Skeletal muscle satellite cell (primary cell): ENCODE measurements at regions not wholly inside any gene's neighbourhood (a gene's known extent, or its start where the extent isn't known, plus 50 kb on each side); places are given as distances from the start of the nearest gene placed in this dataset.

Source experiments
- H3K27me3 ChIP-seq: 2 replicates; pipeline ENCODE4 v1.7.0; 2013; ENCODE audit warnings: low read length; ENCODE audit not compliant: control insufficient read depth, insufficient read depth
- H3K36me3 ChIP-seq: 2 replicates; pipeline ENCODE4 v1.7.0; 2013; ENCODE audit warnings: mild to moderate bottlenecking, control low read depth, low read length; ENCODE audit not compliant: insufficient read depth
- H3K4me1 ChIP-seq: 2 replicates; pipeline ENCODE4 v1.7.0; 2013; ENCODE audit warnings: low read length; ENCODE audit not compliant: control insufficient read depth, insufficient read depth
- H3K4me2 ChIP-seq: 2 replicates; pipeline ENCODE4 v1.7.0; 2013; ENCODE audit warnings: mild to moderate bottlenecking, low read length
- H3K4me3 ChIP-seq: 2 replicates; pipeline ENCODE4 v1.7.0; 2013; ENCODE audit warnings: low read length
- H3K9ac ChIP-seq: 2 replicates; pipeline ENCODE4 v1.7.0; 2013; ENCODE audit warnings: mild to moderate bottlenecking, low read depth, low read length, moderate library complexity
- H3K9me3 ChIP-seq: replicated peaks from 2 replicates; pipeline ENCODE4 v1.7.0; 2013; ENCODE audit warnings: mild to moderate bottlenecking, control low read depth, low read length

- Histone ChIP-seq H3K9me3 (no peaks in the 10 kb centered on the region), H3K4me2 (peak overlapping the region; percentile 28), H3K9ac (no peak overlapping the region), H3K4me3 (no peak overlapping the region), H3K4me1 (peaks cover 17% of the 10 kb centered on the region), H3K27me3 (no peaks in the 10 kb centered on the region), H3K36me3 (no peaks in the 10 kb centered on the region)
These were observed 1037.2 kb downstream of the ADGRL2 start for GRCh38 chr1:82837766-82838465.

GRCh38 chr1:82836973-82837680, 1036.4 kb downstream of the ADGRL2 start:
- Histone ChIP-seq H3K9me3 (no peaks in the 10 kb centered on the region), H3K9ac (no peak overlapping the region), H3K36me3 (no peaks in the 10 kb centered on the region), H3K4me1 (peaks cover 17% of the 10 kb centered on the region), H3K4me3 (no peak overlapping the region), H3K4me2 (no peak overlapping the region), H3K27me3 (no peaks in the 10 kb centered on the region)

GRCh38 chr1:82836213-82836972, 1035.7 kb downstream of the ADGRL2 start:
- Histone ChIP-seq H3K9ac (no peak overlapping the region), H3K36me3 (no peaks in the 10 kb centered on the region), H3K4me1 (peaks cover 17% of the 10 kb centered on the region), H3K9me3 (no peaks in the 10 kb centered on the region), H3K4me2 (no peak overlapping the region), H3K27me3 (no peaks in the 10 kb centered on the region), H3K4me3 (no peak overlapping the region)

GRCh38 chr1:82830690-82831380, 1030.1 kb downstream of the ADGRL2 start:
- H3K4me1 ChIP-seq = no peaks in the 10 kb centered on the region
- no peaks in the 10 kb centered on the region for H3K9me3 ChIP-seq
- no peaks in the 10 kb centered on the region for H3K27me3 ChIP-seq
- no peak overlapping the region for H3K4me3 ChIP-seq
- no peaks in the 10 kb centered on the region for H3K36me3 ChIP-seq
- no peak overlapping the region for H3K4me2 ChIP-seq
- H3K9ac ChIP-seq = no peak overlapping the region

- no peak overlapping the region for H3K4me3 ChIP-seq
- H3K36me3 ChIP-seq = no peaks in the 10 kb centered on the region
- H3K9ac ChIP-seq = no peak overlapping the region
These were observed 1028.8 kb downstream of the ADGRL2 start for GRCh38 chr1:82829527-82829926.

GRCh38 chr1:82823876-82824275, 1023.1 kb downstream of the ADGRL2 start:
- Histone ChIP-seq H3K27me3 (no peaks in the 10 kb centered on the region), H3K4me3 (no peak overlapping the region), H3K4me2 (no peak overlapping the region), H3K9me3 (no peaks in the 10 kb centered on the region), H3K9ac (no peak overlapping the region), H3K4me1 (no peaks in the 10 kb centered on the region), H3K36me3 (no peaks in the 10 kb centered on the region)

More at GRCh38 chr1:82829527-82829926, 1028.8 kb downstream of the ADGRL2 start:
- H3K9me3 ChIP-seq = no peaks in the 10 kb centered on the region
- no peak overlapping the region for H3K4me2 ChIP-seq
- H3K4me1 ChIP-seq = no peaks in the 10 kb centered on the region
- H3K27me3 ChIP-seq = no peaks in the 10 kb centered on the region

- no peaks in the 10 kb centered on the region for H3K36me3 ChIP-seq
- H3K4me2 ChIP-seq = no peak overlapping the region
- H3K9me3 ChIP-seq = no peaks in the 10 kb centered on the region
- H3K9ac ChIP-seq = no peak overlapping the region
- H3K27me3 ChIP-seq = no peaks in the 10 kb centered on the region
- no peak overlapping the region for H3K4me3 ChIP-seq
- no peaks in the 10 kb centered on the region for H3K4me1 ChIP-seq
These were observed 1020.1 kb downstream of the ADGRL2 start for GRCh38 chr1:82820816-82821215.

GRCh38 chr1:82819234-82819633, 1018.5 kb downstream of the ADGRL2 start:
- no peak overlapping the region for H3K4me3 ChIP-seq

GRCh38 chr1:82818586-82818985, 1017.9 kb downstream of the ADGRL2 start:
- H3K4me3 ChIP-seq = no peak overlapping the region

More at GRCh38 chr1:82819234-82819633, 1018.5 kb downstream of the ADGRL2 start:
- H3K36me3 ChIP-seq = no peaks in the 10 kb centered on the region
- H3K9ac ChIP-seq = no peak overlapping the region
- H3K27me3 ChIP-seq = no peaks in the 10 kb centered on the region
- no peaks in the 10 kb centered on the region for H3K9me3 ChIP-seq
- no peaks in the 10 kb centered on the region for H3K4me1 ChIP-seq
- H3K4me2 ChIP-seq = peak overlapping the region; percentile 24

GRCh38 chr1:82813386-82813785, 1012.7 kb downstream of the ADGRL2 start:
- Histone ChIP-seq H3K4me2 (no peak overlapping the region), H3K9ac (no peak overlapping the region), H3K4me1 (no peaks in the 10 kb centered on the region), H3K27me3 (no peaks in the 10 kb centered on the region), H3K36me3 (no peaks in the 10 kb centered on the region), H3K9me3 (no peaks in the 10 kb centered on the region), H3K4me3 (no peak overlapping the region)

More at GRCh38 chr1:82818586-82818985, 1017.9 kb downstream of the ADGRL2 start:
- no peaks in the 10 kb centered on the region for H3K36me3 ChIP-seq
- no peaks in the 10 kb centered on the region for H3K27me3 ChIP-seq
- no peak overlapping the region for H3K4me2 ChIP-seq
- no peak overlapping the region for H3K9ac ChIP-seq
- H3K4me1 ChIP-seq = no peaks in the 10 kb centered on the region
- H3K9me3 ChIP-seq = no peaks in the 10 kb centered on the region

- no peaks in the 10 kb centered on the region for H3K4me1 ChIP-seq
These were observed 1009.9 kb downstream of the ADGRL2 start for GRCh38 chr1:82810601-82811000.

More at GRCh38 chr1:82810601-82811000, 1009.9 kb downstream of the ADGRL2 start:
- Histone ChIP-seq H3K4me3 (no peak overlapping the region), H3K9me3 (no peaks in the 10 kb centered on the region), H3K27me3 (no peaks in the 10 kb centered on the region), H3K36me3 (no peaks in the 10 kb centered on the region), H3K9ac (no peak overlapping the region), H3K4me2 (no peak overlapping the region)
